HUES48 (cell line): ENCODE measurements at regions not wholly inside any gene's neighbourhood (a gene's known extent, or its start where the extent isn't known, plus 50 kb on each side); places are given as distances from the start of the nearest gene placed in this dataset.
"Not testable (repeated sequence)": the region's sequence is repeated elsewhere in the genome, so short reads cannot be mapped to it uniquely, and the experiment has no call there.

ENCODE experiments used
- H3K27ac ChIP-seq: one replicate; pipeline ENCODE4 v1.7.0; 2013; ENCODE audit warnings: low read depth, low read length, inconsistent platforms
- H3K27me3 ChIP-seq: 2 replicates; pipeline ENCODE4 v1.6.1; 2013; ENCODE audit warnings: mild to moderate bottlenecking, low read length; ENCODE audit not compliant: control insufficient read depth, insufficient read depth
- H3K36me3 ChIP-seq: 2 replicates; pipeline ENCODE4 v1.6.1; 2013; ENCODE audit warnings: low read length; ENCODE audit not compliant: control insufficient read depth, insufficient read depth
- H3K4me1 ChIP-seq: 2 replicates; pipeline ENCODE4 v1.6.1; 2013; ENCODE audit warnings: mild to moderate bottlenecking, low read length; ENCODE audit not compliant: control insufficient read depth, insufficient read depth
- H3K4me3 ChIP-seq: 2 replicates; pipeline ENCODE4 v1.5.1; 2013; ENCODE audit warnings: mild to moderate bottlenecking, low read depth, low read length
- H3K9ac ChIP-seq: 2 replicates; pipeline ENCODE4 v1.6.1; 2013; ENCODE audit warnings: mild to moderate bottlenecking, low read depth, low read length, moderate library complexity
- H3K9me3 ChIP-seq: 2 replicates; pipeline ENCODE4 v1.6.1; 2013; ENCODE audit warnings: low read length; ENCODE audit not compliant: control insufficient read depth, insufficient read depth

DNA sequence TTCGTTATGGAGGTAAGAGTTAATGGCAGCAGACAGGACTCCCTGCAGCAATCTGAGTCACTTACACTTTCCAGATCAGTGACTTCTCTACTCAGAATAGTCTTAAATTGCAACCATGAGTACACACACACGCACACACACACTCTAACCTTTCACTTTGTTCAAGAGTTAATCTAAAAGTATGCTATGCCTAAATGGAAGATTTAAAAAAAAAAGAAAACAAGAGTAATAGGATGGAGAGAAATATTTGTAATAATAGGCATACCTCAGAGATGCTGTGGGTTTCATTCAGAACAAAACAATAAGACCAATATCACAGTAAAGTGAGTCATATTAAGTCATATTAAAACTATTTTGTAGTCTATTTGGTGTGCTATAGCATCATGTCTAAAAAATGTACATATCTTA lies 969.1 kb upstream of the PCDH10 start:
- no peaks in the 10 kb centered on the region for H3K27me3 ChIP-seq
- H3K4me3 ChIP-seq = no peak overlapping the region
- H3K9me3 ChIP-seq = peaks cover 10% of the 10 kb centered on the region
- no peaks in the 10 kb centered on the region for H3K36me3 ChIP-seq
- H3K9ac ChIP-seq = no peak overlapping the region
- H3K27ac ChIP-seq = no peak overlapping the region
- no peaks in the 10 kb centered on the region for H3K4me1 ChIP-seq

DNA sequence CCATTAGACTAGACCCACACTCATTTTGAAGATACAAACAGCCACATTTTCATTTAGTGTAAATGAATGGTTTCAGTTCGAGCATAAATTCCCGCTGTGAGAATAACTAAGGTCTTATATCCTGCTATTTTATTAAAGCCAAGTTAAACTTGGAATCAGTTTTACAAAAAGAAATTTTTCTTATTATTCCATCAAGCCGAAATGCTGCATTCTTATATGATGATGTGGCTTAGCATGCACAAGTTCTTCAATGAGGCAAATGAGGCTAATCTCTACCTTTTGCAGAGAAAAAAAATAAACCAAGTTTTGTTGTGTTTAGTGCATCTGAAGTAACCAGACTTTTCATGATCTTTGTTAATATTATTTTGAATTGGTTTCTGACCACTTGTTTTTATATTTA lies 953.9 kb upstream of the PCDH10 start:
- Histone ChIP-seq H3K27me3 (no peaks in the 10 kb centered on the region), H3K27ac (no peak overlapping the region), H3K9ac (no peak overlapping the region), H3K4me1 (no peaks in the 10 kb centered on the region), H3K9me3 (no peaks in the 10 kb centered on the region), H3K4me3 (no peak overlapping the region), H3K36me3 (no peaks in the 10 kb centered on the region)

DNA sequence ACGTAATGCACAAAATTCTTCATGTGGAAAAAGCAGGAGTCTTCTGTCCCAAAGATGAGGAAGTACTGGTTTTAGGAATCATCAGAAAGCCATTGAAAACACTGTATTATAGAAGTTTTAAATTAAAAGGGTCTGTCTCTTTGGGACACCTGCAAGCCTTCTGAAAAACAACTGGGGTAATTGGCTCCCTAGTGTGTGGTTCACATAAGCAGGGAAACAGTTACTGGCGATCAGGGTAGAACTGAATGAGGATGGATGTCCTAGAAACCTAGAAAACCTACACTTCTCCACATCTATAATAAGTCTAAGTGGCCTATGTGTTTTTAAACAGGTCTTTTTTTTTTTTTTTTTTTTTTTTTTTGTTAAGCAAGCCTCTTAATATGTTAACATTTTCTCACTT lies 945.5 kb upstream of the PCDH10 start:
- peaks cover 12% of the 10 kb centered on the region for H3K4me1 ChIP-seq
- H3K27ac ChIP-seq = no peak overlapping the region
- H3K9me3 ChIP-seq = no peaks in the 10 kb centered on the region
- H3K36me3 ChIP-seq = no peaks in the 10 kb centered on the region
- H3K27me3 ChIP-seq = no peaks in the 10 kb centered on the region
- no peak overlapping the region for H3K9ac ChIP-seq
- no peak overlapping the region for H3K4me3 ChIP-seq

DNA sequence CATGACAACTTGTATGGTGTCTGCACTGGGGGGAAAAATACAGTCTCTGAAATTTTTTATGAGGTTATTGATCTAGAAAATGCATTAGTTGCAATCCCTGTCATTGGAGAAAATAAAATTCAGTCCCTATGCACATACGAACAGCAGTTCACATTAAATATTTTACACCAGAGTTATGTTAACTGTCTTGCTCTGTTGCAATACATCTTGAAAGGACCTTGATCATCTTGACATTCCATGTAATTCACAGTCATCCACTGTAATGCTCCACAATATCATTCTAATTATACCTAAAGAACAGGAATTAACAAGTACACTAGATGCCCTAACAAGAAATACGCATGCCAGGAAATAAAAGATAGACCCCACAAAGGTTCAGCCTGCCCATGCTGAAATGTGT lies 934.6 kb upstream of the PCDH10 start:
- Histone ChIP-seq H3K4me1 (no peaks in the 10 kb centered on the region), H3K9me3 (no peaks in the 10 kb centered on the region), H3K4me3 (no peak overlapping the region), H3K27me3 (no peaks in the 10 kb centered on the region), H3K9ac (no peak overlapping the region), H3K36me3 (no peaks in the 10 kb centered on the region), H3K27ac (no peak overlapping the region)

DNA sequence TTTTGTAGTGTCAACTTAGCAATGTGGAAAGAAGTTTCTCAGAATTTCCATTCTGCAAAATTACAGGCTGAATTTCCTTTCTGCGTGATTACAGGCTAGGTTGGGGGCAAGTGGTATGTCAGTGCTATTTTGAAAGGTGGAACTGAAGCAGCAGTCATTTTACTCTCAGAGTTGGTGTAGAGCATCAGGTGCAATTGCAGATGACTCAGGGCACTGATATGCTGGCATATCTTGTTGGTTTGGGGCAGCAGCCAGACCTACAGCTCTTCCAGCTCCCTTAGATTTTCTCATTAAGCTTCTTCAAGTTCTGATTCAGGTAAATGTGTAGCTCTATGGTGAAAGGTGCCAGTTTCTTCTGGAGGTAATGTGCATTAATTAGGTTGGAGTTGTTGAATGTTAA lies 930.7 kb upstream of the PCDH10 start:
- Histone ChIP-seq H3K9me3 (peaks cover 8% of the 10 kb centered on the region), H3K4me3 (no peak overlapping the region), H3K27me3 (no peaks in the 10 kb centered on the region), H3K4me1 (no peaks in the 10 kb centered on the region), H3K27ac (no peak overlapping the region), H3K9ac (no peak overlapping the region), H3K36me3 (no peaks in the 10 kb centered on the region)

DNA sequence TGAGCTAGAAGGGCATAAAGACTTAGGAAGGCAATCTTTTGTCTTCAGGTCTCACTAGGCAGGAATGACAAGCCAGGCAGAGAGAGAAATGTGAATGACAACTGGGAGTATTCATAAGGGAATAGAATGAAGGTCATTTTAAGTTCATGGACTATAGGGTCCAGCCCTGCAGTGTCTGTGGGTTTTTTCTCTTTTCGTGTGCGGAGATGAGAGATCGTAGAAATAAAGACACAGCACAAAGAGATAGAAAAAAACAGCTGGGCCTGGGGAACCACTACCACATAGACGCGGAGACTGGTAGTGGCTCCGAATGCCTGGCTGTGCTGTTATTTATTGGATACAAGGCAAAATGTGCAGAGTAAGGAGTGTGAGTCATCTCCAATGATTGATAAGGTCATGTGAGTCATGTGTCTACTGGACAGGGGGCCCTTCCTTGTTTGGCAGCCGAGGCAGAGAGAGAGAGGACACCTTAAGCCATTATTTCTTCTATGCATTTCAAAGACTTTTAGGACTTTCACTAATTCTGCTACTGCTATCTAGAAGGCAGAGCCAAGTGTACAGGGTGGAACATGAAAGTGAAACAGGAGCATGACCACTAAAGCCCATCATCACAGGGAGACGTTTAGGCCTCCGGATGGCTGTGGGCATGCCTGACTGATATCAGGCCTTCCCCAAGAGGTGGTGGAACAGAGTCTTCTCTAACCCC lies 921.8 kb upstream of the PCDH10 start:
- peaks cover 3% of the 10 kb centered on the region; the same call in 1 of the 2 replicates for H3K36me3 ChIP-seq
- no peak overlapping the region for H3K9ac ChIP-seq
- H3K4me1 ChIP-seq = no peaks in the 10 kb centered on the region
- no peak overlapping the region for H3K27ac ChIP-seq
- no peaks in the 10 kb centered on the region for H3K27me3 ChIP-seq
- H3K9me3 ChIP-seq = peaks cover 46% of the 10 kb centered on the region
- no peak overlapping the region; the same call in 1 of the 2 replicates for H3K4me3 ChIP-seq

DNA sequence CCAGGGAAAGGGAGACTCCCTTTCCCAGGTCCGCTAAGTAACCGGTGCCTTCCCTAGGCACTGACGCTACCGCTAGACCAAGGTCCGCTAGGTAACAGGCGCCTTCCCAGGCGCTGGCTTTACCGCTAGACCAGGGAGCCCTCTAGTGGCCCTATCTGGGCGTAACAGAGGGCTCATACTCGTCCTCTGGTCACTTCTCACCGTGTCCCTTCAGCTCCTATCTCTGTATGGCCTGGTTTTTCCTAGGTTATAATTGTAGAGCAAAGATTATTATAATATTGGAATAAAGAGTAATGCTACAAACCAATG lies 921.3 kb upstream of the PCDH10 start:
- H3K4me1 ChIP-seq, H3K36me3 ChIP-seq, H3K27me3 ChIP-seq, H3K27ac ChIP-seq, H3K4me3 ChIP-seq, H3K9ac ChIP-seq: not testable (repeated sequence)
- H3K9me3 ChIP-seq = peaks cover 45% of the 10 kb centered on the region

DNA sequence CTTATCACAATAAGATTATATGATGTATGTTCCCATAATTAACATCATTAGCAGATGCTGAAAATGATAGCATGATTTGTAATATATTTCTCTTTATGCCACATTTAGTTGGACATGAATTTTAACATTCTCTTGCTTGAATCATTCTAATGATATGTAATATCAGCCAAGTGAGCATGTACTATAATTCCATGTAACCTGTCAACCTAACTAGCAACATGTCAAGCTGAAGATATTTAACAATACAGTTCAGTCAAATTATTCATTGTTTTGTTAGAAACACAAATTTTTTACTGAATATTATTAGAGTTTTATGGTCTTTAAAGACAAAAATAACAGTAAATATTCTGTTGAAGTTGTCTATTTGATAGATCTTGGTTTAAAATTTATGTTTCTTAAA lies 920.4 kb upstream of the PCDH10 start:
- Histone ChIP-seq H3K27me3 (no peaks in the 10 kb centered on the region), H3K9ac (no peak overlapping the region), H3K4me3 (no peak overlapping the region), H3K27ac (no peak overlapping the region), H3K9me3 (peaks cover 36% of the 10 kb centered on the region), H3K36me3 (peaks cover 3% of the 10 kb centered on the region; the same call in 1 of the 2 replicates), H3K4me1 (no peaks in the 10 kb centered on the region)

DNA sequence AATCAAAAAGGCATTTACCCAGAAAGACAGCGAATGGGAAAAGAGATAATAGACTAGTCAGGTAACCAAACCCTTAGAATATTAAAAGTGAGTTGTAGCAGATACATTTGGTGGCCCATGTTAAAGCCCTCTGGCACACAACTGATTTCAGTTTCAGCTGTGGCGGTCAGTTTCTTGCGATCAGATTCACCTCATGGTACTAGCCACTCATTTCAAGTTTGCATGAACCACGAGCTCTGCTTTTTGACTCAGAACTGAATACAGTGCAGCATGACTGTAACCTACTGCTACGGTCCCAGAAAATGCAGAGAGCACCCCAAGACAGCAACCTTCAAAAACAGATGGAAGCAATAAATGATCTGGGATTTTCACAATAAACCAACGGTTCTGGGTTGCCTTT lies 919.1 kb upstream of the PCDH10 start:
- Histone ChIP-seq H3K9ac (no peak overlapping the region), H3K4me3 (no peak overlapping the region), H3K4me1 (no peaks in the 10 kb centered on the region), H3K9me3 (peaks cover 26% of the 10 kb centered on the region), H3K27me3 (no peaks in the 10 kb centered on the region), H3K27ac (no peak overlapping the region), H3K36me3 (peaks cover 3% of the 10 kb centered on the region; the same call in 1 of the 2 replicates)

DNA sequence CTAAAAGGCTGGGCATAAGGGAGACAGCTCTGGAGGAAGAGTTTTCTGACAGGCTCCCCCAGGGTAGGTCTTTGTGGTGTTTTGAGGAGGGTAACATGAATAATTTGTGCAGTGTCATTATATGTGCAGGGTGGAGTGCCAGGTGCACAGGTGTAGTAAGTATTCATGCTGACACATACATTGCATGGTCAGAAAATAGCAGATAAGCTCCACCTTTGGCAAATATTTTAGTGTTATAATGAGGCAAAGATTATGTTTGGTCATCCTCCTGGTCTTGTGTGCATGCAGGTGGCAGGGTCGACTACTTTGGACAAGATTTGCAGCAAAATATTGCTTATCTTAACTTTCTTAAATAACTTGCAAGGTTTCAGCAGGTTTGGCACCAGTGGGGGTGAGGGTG lies 910.4 kb upstream of the PCDH10 start:
- no peaks in the 10 kb centered on the region for H3K4me1 ChIP-seq
- no peaks in the 10 kb centered on the region for H3K36me3 ChIP-seq
- H3K4me3 ChIP-seq = no peak overlapping the region
- no peak overlapping the region for H3K9ac ChIP-seq
- H3K27me3 ChIP-seq = no peaks in the 10 kb centered on the region
- H3K27ac ChIP-seq = no peak overlapping the region
- no peaks in the 10 kb centered on the region; the same call in 1 of the 2 replicates for H3K9me3 ChIP-seq

DNA sequence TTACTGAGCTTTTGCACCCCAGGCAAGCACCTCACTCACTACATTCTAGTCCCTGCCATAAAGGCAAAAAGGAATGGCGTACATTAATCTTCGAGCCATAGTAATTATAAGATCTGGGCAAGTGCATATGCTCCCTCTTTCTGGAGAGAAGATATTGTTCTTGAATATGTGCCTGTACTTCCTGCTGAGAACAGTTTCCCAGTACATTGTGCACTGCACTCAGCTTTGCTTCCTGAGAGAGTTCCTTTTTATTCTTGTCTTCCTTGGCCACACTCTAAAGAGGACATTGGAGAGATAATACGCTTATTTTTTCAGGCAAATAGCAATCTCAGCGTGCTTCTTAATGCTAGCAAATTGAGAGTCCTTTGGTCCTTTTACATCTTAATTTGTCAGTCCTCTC lies 909.0 kb upstream of the PCDH10 start:
- H3K9me3 ChIP-seq = no peaks in the 10 kb centered on the region; the same call in 1 of the 2 replicates
- no peak overlapping the region for H3K27ac ChIP-seq
- H3K36me3 ChIP-seq = no peaks in the 10 kb centered on the region
- H3K4me1 ChIP-seq = no peaks in the 10 kb centered on the region
- no peak overlapping the region for H3K4me3 ChIP-seq
- H3K9ac ChIP-seq = no peak overlapping the region
- H3K27me3 ChIP-seq = no peaks in the 10 kb centered on the region
